ENCODE measurements at regions not wholly inside any gene's neighbourhood (a gene's known extent, or its start where the extent isn't known, plus 50 kb on each side); places are given as distances from the start of the nearest gene placed in this dataset.

DNA sequence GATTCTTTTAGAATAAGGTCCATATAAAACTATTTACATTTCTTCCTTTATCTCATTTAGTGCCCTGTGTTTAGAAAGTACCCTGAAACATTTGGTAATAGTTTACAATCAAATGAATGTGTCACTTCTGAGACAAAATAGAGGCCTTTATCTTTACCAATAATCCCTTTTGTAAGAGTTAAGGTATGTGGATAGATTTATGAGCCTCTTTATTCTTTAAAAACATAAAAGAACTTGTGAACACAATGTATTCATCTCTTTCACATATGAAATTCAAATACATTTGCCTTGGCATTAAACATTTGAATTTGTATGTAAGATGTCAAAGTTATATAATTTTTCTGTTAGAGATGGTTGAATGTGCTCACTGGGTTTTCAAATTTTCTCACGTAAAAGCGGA lies 180.5 kb upstream of the CWC22 start:
- no peak overlapping the region for H3K4me3 ChIP-seq (ENCODE audit: low read depth, low read length)
- no peak for TF ChIP-seq CTCF (IDR thresholded peaks at IDR 0.05; ENCODE audit: insufficient read depth, low read length)
- DNase-seq (ENCODE audit: low read depth): no peak

DNA sequence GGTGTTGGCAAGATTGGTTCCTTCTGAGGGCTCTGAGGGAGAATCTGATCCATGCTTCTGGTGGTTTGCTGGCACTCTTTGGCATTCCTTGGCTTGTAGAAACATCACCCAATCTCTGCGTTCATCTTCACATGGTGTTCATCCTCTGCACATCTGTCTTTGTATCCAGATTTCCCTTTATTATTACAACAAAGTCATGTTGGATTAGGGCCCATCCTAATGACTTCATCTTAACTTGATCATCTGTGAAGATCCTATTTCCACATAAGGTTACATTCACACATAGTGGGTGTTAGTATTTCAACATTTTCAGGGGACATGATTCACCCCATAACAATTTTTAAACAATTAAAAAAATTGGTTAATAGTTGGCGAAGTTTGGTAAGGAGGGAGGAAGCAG lies 177.4 kb upstream of the CWC22 start:
- no peak overlapping the region for H3K4me3 ChIP-seq (ENCODE audit: low read depth, low read length)
- TF ChIP-seq CTCF (IDR thresholded peaks at IDR 0.05; ENCODE audit: insufficient read depth, low read length): no peak
- DNase-seq (ENCODE audit: low read depth): peak; percentile 25

- no peak for TF ChIP-seq CTCF (IDR thresholded peaks at IDR 0.05; ENCODE audit: insufficient read depth, low read length)
- DNase-seq (ENCODE audit: low read depth): no peak
- H3K4me3 ChIP-seq (ENCODE audit: low read depth, low read length): no peak overlapping the region
Observed at GRCh38 chr2:180180511-180180910, 173.4 kb upstream of the CWC22 start.

GRCh38 chr2:180177534-180177933 lies 170.4 kb upstream of the CWC22 start:
- H3K4me3 ChIP-seq (ENCODE audit: low read depth, low read length): no peak overlapping the region
- no peak for TF ChIP-seq CTCF (IDR thresholded peaks at IDR 0.05; ENCODE audit: insufficient read depth, low read length)
- DNase-seq (ENCODE audit: low read depth): no peak

- DNase-seq (ENCODE audit: low read depth): no peak
- H3K4me3 ChIP-seq (ENCODE audit: low read depth, low read length): no peak overlapping the region
- no peak for TF ChIP-seq CTCF (IDR thresholded peaks at IDR 0.05; ENCODE audit: insufficient read depth, low read length)
Observed at GRCh38 chr2:180175736-180176135, 168.6 kb upstream of the CWC22 start.

GRCh38 chr2:180174580-180174979 lies 167.5 kb upstream of the CWC22 start:
- H3K4me3 ChIP-seq (ENCODE audit: low read depth, low read length): no peak overlapping the region
- DNase-seq (ENCODE audit: low read depth): no peak
- no peak for TF ChIP-seq CTCF (IDR thresholded peaks at IDR 0.05; ENCODE audit: insufficient read depth, low read length)

DNA sequence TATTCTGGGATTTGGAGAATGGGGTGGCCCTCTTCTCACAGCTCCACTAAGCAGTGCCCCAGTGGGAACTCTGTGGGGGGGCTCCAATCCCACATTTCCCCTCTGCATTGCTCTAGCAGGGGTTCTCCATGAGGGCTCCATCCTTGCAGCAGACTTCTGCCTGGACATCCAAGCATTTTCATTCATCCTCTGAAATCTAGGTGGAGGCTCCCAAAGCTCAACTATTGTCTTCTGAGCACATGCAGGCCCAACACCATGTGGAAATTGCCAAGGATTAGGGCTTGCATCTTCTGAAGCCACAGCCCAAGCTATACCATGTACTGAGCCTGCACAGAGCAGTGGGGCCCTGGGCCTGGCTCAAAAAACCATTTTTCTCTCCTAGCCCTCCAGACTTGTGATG lies 162.4 kb upstream of the CWC22 start:
- no peak overlapping the region for H3K4me3 ChIP-seq (ENCODE audit: low read depth, low read length)
- no peak for TF ChIP-seq CTCF (IDR thresholded peaks at IDR 0.05; ENCODE audit: insufficient read depth, low read length)
- no peak for DNase-seq (ENCODE audit: low read depth)

Measured in fibroblast of the aortic adventitia (primary cell).